B cell (primary cell): ENCODE measurements at regions not wholly inside any gene's neighbourhood (a gene's known extent, or its start where the extent isn't known, plus 50 kb on each side); places are given as distances from the start of the nearest gene placed in this dataset.

ENCODE experiments used
- ATAC-seq: fragments of 200-7000 bp; cut with Tn5 transposase; one replicate; pipeline ENCODE4 v1.10.0; 2021; ENCODE audit warnings: low read depth, mild to moderate bottlenecking, moderate number of reproducible peaks, moderate library complexity
- CTCF ChIA-PET: fragments of 350-600 bp; sonication (Branson Sonifier 250); formaldehyde crosslinking; loops from one replicate; lab custom pipeline; 2021; ENCODE audit warnings: antibody characterized with exemption, inconsistent platforms; lab: Charles Lee
- POLR2A ChIA-PET: fragments of 350-600 bp; sonication (Branson Sonifier 250); formaldehyde crosslinking; loops from one replicate; lab custom pipeline; 2021; ENCODE audit warnings: antibody characterized with exemption; lab: Charles Lee
- DNase-seq: peaks from one replicate; pipeline ENCODE4 v3.0.0; 2013
- H2AFZ ChIP-seq: 2 replicates; pipeline ENCODE4 v1.6.1; 2012; ENCODE audit warnings: mild to moderate bottlenecking, low read depth, low read length; ENCODE audit not compliant: insufficient read depth, poor library complexity, severe bottlenecking
- H3K27ac ChIP-seq, 2 donors: 1 replicate in 1 of 2; 2 replicates in 1 of 2; pipeline ENCODE4 v1.5.1; 2012 to 2013; ENCODE audit warnings: low read length in 2 of 2, mild to moderate bottlenecking in 2 of 2, moderate library complexity in 1 of 2
- H3K27me3 ChIP-seq, 4 experiments: fragments of 200-600 bp in 1 of 4; sonication (generic) in 1 of 4; replicated peaks in 1 of 4; 1 replicate in 2 of 4; 2 replicates in 2 of 4; pipeline versions ENCODE4 v1.6.1 to v1.7.0; 2013 to 2016; ENCODE audit warnings: low read length in 3 of 4, mild to moderate bottlenecking in 2 of 4, mixed read lengths in 1 of 4, moderate library complexity in 1 of 4; ENCODE audit not compliant: insufficient read depth in 4 of 4, control insufficient read depth in 3 of 4; ENCODE audit errors: control extremely low read depth in 1 of 4
- H3K36me3 ChIP-seq, 2 experiments: replicated peaks in 1 of 2; 1 replicate in 1 of 2; 2 replicates in 1 of 2; pipeline versions ENCODE4 v1.6.1 to v1.7.1; 2013; ENCODE audit warnings: low read length in 1 of 2; ENCODE audit not compliant: insufficient read depth in 2 of 2, control insufficient read depth in 1 of 2; ENCODE audit errors: control extremely low read depth in 1 of 2, extremely low read depth in 1 of 2
- H3K4me1 ChIP-seq, 2 donors: fragments of 200-600 bp in 1 of 2; sonication (generic) in 1 of 2; 1 replicate in 1 of 2; 2 replicates in 1 of 2; pipeline versions ENCODE4 v1.5.1 to v1.6.1; 2013 to 2017; ENCODE audit warnings: low read length in 2 of 2; ENCODE audit not compliant: control insufficient read depth in 2 of 2, insufficient read depth in 2 of 2
- H3K4me2 ChIP-seq: replicated peaks from 2 replicates; pipeline ENCODE3; 2012; ENCODE audit warnings: mild to moderate bottlenecking, low read depth, low read length; ENCODE audit not compliant: poor library complexity, severe bottlenecking
- H3K4me3 ChIP-seq, 5 experiments: fragments of 200-600 bp in 1 of 5; sonication (generic) in 1 of 5; 1 replicate in 3 of 5; 2 replicates in 2 of 5; pipeline versions ENCODE4 v1.5.1 to v1.7.0; 2011 to 2016; ENCODE audit warnings: low read length in 4 of 5, mild to moderate bottlenecking in 4 of 5, low read depth in 2 of 5, control low read depth in 1 of 5, moderate library complexity in 1 of 5; ENCODE audit not compliant: insufficient read depth in 1 of 5; ENCODE audit errors: control extremely low read depth in 1 of 5, extremely low read depth in 1 of 5
- H3K79me2 ChIP-seq: fragments of 200-600 bp; sonication (generic); one replicate; pipeline ENCODE4 v1.6.0; 2016; ENCODE audit warnings: low read length; ENCODE audit not compliant: control insufficient read depth, insufficient read depth
- H3K9ac ChIP-seq: fragments of 200-600 bp; sonication (generic); 2 replicates; pipeline ENCODE4 v1.6.1; 2017; ENCODE audit warnings: mild to moderate bottlenecking, low read length, moderate library complexity
- H3K9me3 ChIP-seq, 3 donors: one replicate each; pipeline versions ENCODE4 v1.6.1 to v1.7.1; 2013; ENCODE audit warnings: low read length in 2 of 3; ENCODE audit not compliant: control insufficient read depth in 2 of 3, insufficient read depth in 1 of 3; ENCODE audit errors: control extremely low read depth in 1 of 3
- H4K20me1 ChIP-seq: 2 replicates; pipeline ENCODE4 v1.6.0; 2012; ENCODE audit warnings: mild to moderate bottlenecking, low read length; ENCODE audit not compliant: insufficient read depth, control insufficient read depth, poor library complexity, severe bottlenecking
- H3K27ac Mint-ChIP-seq: one replicate; pipeline ENCODE4 v1.8.0; 2021; ENCODE audit warnings: mixed read lengths
- H3K27me3 Mint-ChIP-seq: one replicate; pipeline ENCODE4 v1.8.0; 2021; ENCODE audit warnings: mixed read lengths
- H3K4me1 Mint-ChIP-seq: one replicate; pipeline ENCODE4 v1.8.0; 2021; ENCODE audit warnings: mixed read lengths
- H3K4me3 Mint-ChIP-seq: one replicate; pipeline ENCODE4 v1.8.0; 2021; ENCODE audit warnings: mixed read lengths
- H3K9me3 Mint-ChIP-seq: one replicate; pipeline ENCODE4 v1.8.0; 2022; ENCODE audit warnings: mixed read lengths; ENCODE audit not compliant: insufficient read depth
- CTCF ChIP-seq: fragments of 200-600 bp; IDR thresholded peaks from one replicate; pipeline ENCODE4 v1.8.0; 2022; ENCODE audit warnings: antibody characterized with exemption, mild to moderate bottlenecking
- EZH2 ChIP-seq: IDR thresholded peaks from 2 replicates; pipeline ENCODE4 v1.6.1; 2012; ENCODE audit warnings: borderline replicate concordance, low read depth, mild to moderate bottlenecking, moderate library complexity, low read length; ENCODE audit not compliant: insufficient read depth, poor library complexity, severe bottlenecking
- WGBS: methylation state at CpG from one replicate; pipeline ENCODE4 v1.1.5; 2013; ENCODE audit warnings: missing lambda C conversion rate; ENCODE audit not compliant: insufficient coverage; 5-methylcytosine and 5-hydroxymethylcytosine counted together
- intact Hi-C: fragments of 100-400 bp; cut with micrococcal nuclease; formaldehyde crosslinking; loops from one replicate; pipeline ENCODE4 v1.10.0; 2022

- Histone ChIP-seq H3K79me2 (no peaks in the 10 kb centered on the region), H3K36me3 (no peaks in the 10 kb centered on the region), H3K4me2 (no peak overlapping the region), H3K27me3 (no peaks in the 10 kb centered on the region), H3K4me1 (no peaks in the 10 kb centered on the region), H3K9me3 (peaks cover 0 to 3% (median 1%) of the 10 kb centered on the region in 3 donors), H4K20me1 (no peaks in the 10 kb centered on the region), H2AFZ (no peak overlapping the region), H3K9ac (no peak overlapping the region), H3K27ac (no peak overlapping the region), H3K4me3 (no peak overlapping the region)
- intact Hi-C loops, result no loop called here
- H3K27ac Mint-ChIP-seq, result no peak overlapping the region
- POLR2A ChIA-PET, result no interaction called here
- no peaks in the 10 kb centered on the region for H3K4me1 Mint-ChIP-seq
- DNase-seq (no peak), ATAC-seq (no peak)
- H3K9me3 Mint-ChIP-seq, result peaks cover 3% of the 10 kb centered on the region
- CTCF ChIA-PET, result no interaction called here
- no peak overlapping the region for H3K4me3 Mint-ChIP-seq
- TF ChIP-seq EZH2, result no peak
- TF ChIP-seq CTCF, result no peak
- no peaks in the 10 kb centered on the region for H3K27me3 Mint-ChIP-seq
- WGBS, result no CpG with 5 or more reads among the region's 3 CpGs
Observed at GRCh38 chr13:91105270-91105669, 242.2 kb upstream of the MIR17HG start.

GRCh38 chr13:91106565-91106964 is 240.9 kb upstream of the MIR17HG start:
- intact Hi-C loops, result no loop called here
- peaks cover 3% of the 10 kb centered on the region for H3K9me3 Mint-ChIP-seq
- H3K79me2 ChIP-seq, result no peaks in the 10 kb centered on the region

More at GRCh38 chr13:91106565-91106964, 240.9 kb upstream of the MIR17HG start:
- ChIA-PET POLR2A (no interaction called here), CTCF (interaction anchor here (1.0 kb wide), 1 partner anchor 10 kb away, joined by 3 read pairs; no protein-coding TSS in a partner anchor)
- Histone ChIP-seq H3K4me1 (no peaks in the 10 kb centered on the region), H3K4me2 (no peak overlapping the region), H4K20me1 (no peaks in the 10 kb centered on the region), H3K9me3 (peaks cover 0 to 3% (median 1%) of the 10 kb centered on the region in 3 donors), H3K27me3 (no peaks in the 10 kb centered on the region), H2AFZ (no peak overlapping the region), H3K4me3 (no peak overlapping the region), H3K27ac (no peak overlapping the region), H3K9ac (no peak overlapping the region), H3K36me3 (no peaks in the 10 kb centered on the region)
- H3K4me3 Mint-ChIP-seq, result no peak overlapping the region
- DNase-seq (no peak), ATAC-seq (no peak)
- H3K4me1 Mint-ChIP-seq, result no peaks in the 10 kb centered on the region
- H3K27me3 Mint-ChIP-seq, result no peaks in the 10 kb centered on the region
- no CpG with 5 or more reads among the region's 2 CpGs for WGBS
- no peak overlapping the region for H3K27ac Mint-ChIP-seq
- TF ChIP-seq CTCF (no peak), EZH2 (no peak)
